NCI-H1105 treated with DMSO at 0.1 percent for 48 hours (cell line): ENCODE measurements at regions not wholly inside any gene's neighbourhood (a gene's known extent, or its start where the extent isn't known, plus 50 kb on each side); places are given as distances from the start of the nearest gene placed in this dataset.

Experiments
- DNase-seq: peaks from one replicate; lab custom pipeline; 2025; lab: John Stamatoyannopoulos, UW

- no peak for DNase-seq
Measured at GRCh38 chr1:188425687-188426086, 1596.9 kb downstream of the PLA2G4A start.

GRCh38 chr1:188426561-188426960, 1597.8 kb downstream of the PLA2G4A start:
- peak; percentile 28 for DNase-seq

GRCh38 chr1:188427642-188428041, 1598.9 kb downstream of the PLA2G4A start:
- no peak for DNase-seq

GRCh38 chr1:188429386-188429785, 1600.6 kb downstream of the PLA2G4A start:
- no peak for DNase-seq

- no peak for DNase-seq
Measured at GRCh38 chr1:188432427-188432826, 1603.7 kb downstream of the PLA2G4A start.

- DNase-seq: no peak
Measured at GRCh38 chr1:188433425-188433824, 1604.7 kb downstream of the PLA2G4A start.

GRCh38 chr1:188444526-188444925, 1615.8 kb downstream of the PLA2G4A start:
- DNase-seq: no peak

GRCh38 chr1:188462837-188463236, 1634.1 kb downstream of the PLA2G4A start:
- DNase-seq: no peak

- DNase-seq: no peak
Measured at GRCh38 chr1:188463919-188464318, 1635.2 kb downstream of the PLA2G4A start.

GRCh38 chr1:188466539-188466938, 1637.8 kb downstream of the PLA2G4A start:
- no peak for DNase-seq

- DNase-seq: no peak
Measured at GRCh38 chr1:188476606-188477005, 1647.9 kb downstream of the PLA2G4A start.

GRCh38 chr1:188489336-188490112, 1660.8 kb downstream of the PLA2G4A start:
- DNase-seq: no peak

GRCh38 chr1:188496506-188496905, 1667.8 kb downstream of the PLA2G4A start:
- DNase-seq: no peak

GRCh38 chr1:188497020-188497419, 1668.3 kb downstream of the PLA2G4A start:
- DNase-seq: no peak

- DNase-seq: no peak
Measured at GRCh38 chr1:188499690-188500089, 1670.9 kb downstream of the PLA2G4A start.

- no peak for DNase-seq
Measured at GRCh38 chr1:188514917-188515316, 1686.2 kb downstream of the PLA2G4A start.

- DNase-seq: no peak
Measured at GRCh38 chr1:188517139-188517538, 1688.4 kb downstream of the PLA2G4A start.

GRCh38 chr1:188551176-188551575, 1722.4 kb downstream of the PLA2G4A start:
- DNase-seq: peak; percentile 13

GRCh38 chr1:188557053-188557452, 1728.3 kb downstream of the PLA2G4A start:
- no peak for DNase-seq

GRCh38 chr1:188582911-188583532, 1754.3 kb downstream of the PLA2G4A start:
- no peak for DNase-seq

GRCh38 chr1:188584119-188584518, 1755.4 kb downstream of the PLA2G4A start:
- no peak for DNase-seq

GRCh38 chr1:188590641-188591040, 1761.9 kb downstream of the PLA2G4A start:
- DNase-seq: no peak

GRCh38 chr1:188594542-188595235, 1765.9 kb downstream of the PLA2G4A start:
- no peak for DNase-seq
